Smooth muscle cell (in vitro differentiated cells): ENCODE measurements at regions not wholly inside any gene's neighbourhood (a gene's known extent, or its start where the extent isn't known, plus 50 kb on each side); places are given as distances from the start of the nearest gene placed in this dataset.
"Not testable (repeated sequence)": the region's sequence is repeated elsewhere in the genome, so short reads cannot be mapped to it uniquely, and the experiment has no call there.

Experiments used
- DNase-seq: peaks from one replicate; lab custom pipeline; 2025; ENCODE audit not compliant: unreplicated experiment; lab: John Stamatoyannopoulos, UW
- H2AFZ ChIP-seq: fragments of 200-600 bp; sonication (generic); 2 replicates; pipeline ENCODE4 v1.6.0; 2016; ENCODE audit warnings: antibody characterized with exemption, low read depth, mild to moderate bottlenecking
- H3F3A ChIP-seq: fragments of 200-600 bp; sonication (generic); 2 replicates; pipeline ENCODE4 v1.6.0; 2017; ENCODE audit warnings: antibody characterized with exemption, low read depth
- H3K27ac ChIP-seq: fragments of 200-600 bp; sonication (generic); 2 replicates; pipeline ENCODE4 v1.5.1; 2016; ENCODE audit warnings: low read depth, mild to moderate bottlenecking
- H3K27me3 ChIP-seq: fragments of 200-600 bp; sonication (generic); 2 replicates; pipeline ENCODE4 v1.6.1; 2016; ENCODE audit warnings: low read depth, mild to moderate bottlenecking
- H3K36me3 ChIP-seq: fragments of 200-600 bp; sonication (generic); 2 replicates; pipeline ENCODE4 v1.5.1; 2016; ENCODE audit warnings: low read depth
- H3K4me1 ChIP-seq: fragments of 200-600 bp; sonication (generic); 2 replicates; pipeline ENCODE4 v1.5.1; 2016; ENCODE audit warnings: low read depth
- H3K4me2 ChIP-seq: fragments of 200-600 bp; sonication (generic); 2 replicates; pipeline ENCODE4 v1.6.0; 2016; ENCODE audit warnings: mild to moderate bottlenecking
- H3K4me3 ChIP-seq: fragments of 200-600 bp; sonication (generic); 2 replicates; pipeline ENCODE4 v1.5.1; 2016; ENCODE audit warnings: mild to moderate bottlenecking
- H3K79me2 ChIP-seq: fragments of 200-600 bp; sonication (generic); 2 replicates; pipeline ENCODE4 v1.6.0; 2016; ENCODE audit warnings: low read depth, mild to moderate bottlenecking
- H3K9ac ChIP-seq: fragments of 200-600 bp; sonication (generic); 2 replicates; pipeline ENCODE4 v1.6.0; 2016; ENCODE audit warnings: low read depth
- H3K9me3 ChIP-seq: fragments of 200-600 bp; sonication (generic); replicated peaks from 2 replicates; pipeline ENCODE4 v1.5.1; 2016; ENCODE audit warnings: low read depth
- H4K20me1 ChIP-seq: fragments of 200-600 bp; sonication (generic); 2 replicates; pipeline ENCODE4 v1.6.0; 2016; ENCODE audit warnings: low read depth
- WGBS: methylation state at CpG from one replicate; pipeline ENCODE4 v1.1.7; 2016; ENCODE audit warnings: low lambda C conversion rate; 5-methylcytosine and 5-hydroxymethylcytosine counted together
- TF ChIP-seq, protein P1 (sequence below): fragments of 200-600 bp; sonication (generic); IDR thresholded peaks from 2 replicates; pipeline ENCODE4 v1.5.1; 2017; ENCODE audit warnings: borderline replicate concordance, mild to moderate bottlenecking, antibody characterized with exemption; ENCODE audit not compliant: insufficient read depth, poor library complexity, severe bottlenecking

DNA sequence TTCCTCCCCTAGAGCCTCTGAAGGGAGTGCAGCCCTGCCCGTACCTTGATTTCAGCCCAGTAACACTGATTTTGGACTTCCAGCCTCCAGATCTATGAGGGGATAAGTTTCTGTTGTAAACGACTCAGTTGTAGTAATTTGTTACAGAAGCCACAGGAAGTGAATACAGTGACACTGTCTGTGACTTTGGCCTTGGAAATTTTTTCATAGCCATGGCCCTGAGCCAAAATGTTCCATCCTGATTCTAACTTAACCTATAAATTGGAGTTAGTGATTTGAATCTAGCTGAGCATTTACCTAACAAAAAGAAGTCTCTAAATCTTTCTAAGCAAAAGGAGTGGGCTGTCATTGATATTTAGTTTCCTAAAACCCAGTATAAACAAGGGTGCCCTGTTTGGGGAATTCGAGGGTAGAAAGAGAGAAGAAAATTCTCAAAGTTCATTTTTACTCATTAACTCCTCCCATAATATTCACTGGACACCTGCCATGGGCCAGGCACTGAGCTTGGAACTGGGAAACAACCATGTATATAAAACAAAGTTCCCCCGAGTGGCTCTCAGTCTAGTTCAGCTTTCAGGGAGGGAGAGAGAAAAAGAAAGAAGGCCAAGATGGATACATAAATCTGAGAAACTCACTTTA lies 162.3 kb downstream of the SKIDA1 start:
- Histone ChIP-seq H4K20me1 (no peaks in the 10 kb centered on the region), H3K4me3 (no peak overlapping the region), H3K36me3 (no peaks in the 10 kb centered on the region), H3K4me1 (peaks cover 19% of the 10 kb centered on the region), H3K27me3 (no peaks in the 10 kb centered on the region), H3K79me2 (no peaks in the 10 kb centered on the region), H3K27ac (peak overlapping the region; percentile 87), H3K9me3 (no peaks in the 10 kb centered on the region), H3K4me2 (peak overlapping the region; percentile 32), H3K9ac (no peak overlapping the region), H3F3A (peaks cover 25% of the 10 kb centered on the region), H2AFZ (peak overlapping the region; percentile 15)
- TF ChIP-seq, protein P1, sequence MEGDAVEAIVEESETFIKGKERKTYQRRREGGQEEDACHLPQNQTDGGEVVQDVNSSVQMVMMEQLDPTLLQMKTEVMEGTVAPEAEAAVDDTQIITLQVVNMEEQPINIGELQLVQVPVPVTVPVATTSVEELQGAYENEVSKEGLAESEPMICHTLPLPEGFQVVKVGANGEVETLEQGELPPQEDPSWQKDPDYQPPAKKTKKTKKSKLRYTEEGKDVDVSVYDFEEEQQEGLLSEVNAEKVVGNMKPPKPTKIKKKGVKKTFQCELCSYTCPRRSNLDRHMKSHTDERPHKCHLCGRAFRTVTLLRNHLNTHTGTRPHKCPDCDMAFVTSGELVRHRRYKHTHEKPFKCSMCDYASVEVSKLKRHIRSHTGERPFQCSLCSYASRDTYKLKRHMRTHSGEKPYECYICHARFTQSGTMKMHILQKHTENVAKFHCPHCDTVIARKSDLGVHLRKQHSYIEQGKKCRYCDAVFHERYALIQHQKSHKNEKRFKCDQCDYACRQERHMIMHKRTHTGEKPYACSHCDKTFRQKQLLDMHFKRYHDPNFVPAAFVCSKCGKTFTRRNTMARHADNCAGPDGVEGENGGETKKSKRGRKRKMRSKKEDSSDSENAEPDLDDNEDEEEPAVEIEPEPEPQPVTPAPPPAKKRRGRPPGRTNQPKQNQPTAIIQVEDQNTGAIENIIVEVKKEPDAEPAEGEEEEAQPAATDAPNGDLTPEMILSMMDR = no peak
- no peak for DNase-seq
- WGBS = 55% methylated on average over 4 of the region's 4 CpGs

GRCh38 chr10:21359202-21359601 lies 166.3 kb downstream of the SKIDA1 start:
- Histone ChIP-seq H3K79me2 (no peaks in the 10 kb centered on the region), H3K9me3 (no peaks in the 10 kb centered on the region), H4K20me1 (no peaks in the 10 kb centered on the region), H3K27me3 (no peaks in the 10 kb centered on the region), H2AFZ (peak overlapping the region; percentile 42), H3K9ac (no peak overlapping the region), H3K4me2 (no peak overlapping the region), H3K27ac (no peak overlapping the region), H3F3A (peaks cover 12% of the 10 kb centered on the region), H3K4me3 (no peak overlapping the region), H3K36me3 (no peaks in the 10 kb centered on the region), H3K4me1 (peaks cover 11% of the 10 kb centered on the region)
- TF ChIP-seq, protein P1 = no peak
- DNase-seq = no peak
- WGBS = 73% methylated on average over 2 of the region's 2 CpGs

- no peaks in the 10 kb centered on the region for H3K9me3 ChIP-seq
- WGBS = 24% methylated on average over 2 of the region's 2 CpGs
- H4K20me1 ChIP-seq = no peaks in the 10 kb centered on the region
- no peaks in the 10 kb centered on the region for H3K36me3 ChIP-seq
- H3F3A ChIP-seq = peaks cover 7% of the 10 kb centered on the region
- TF ChIP-seq, protein P1 = no peak
- peak overlapping the region; percentile 5 for H3K4me2 ChIP-seq
- no peak for DNase-seq
- no peaks in the 10 kb centered on the region for H3K27me3 ChIP-seq
- H3K27ac ChIP-seq = peak overlapping the region; percentile 76
- H3K4me3 ChIP-seq = no peak overlapping the region
- H2AFZ ChIP-seq = no peak overlapping the region
- H3K4me1 ChIP-seq = no peaks in the 10 kb centered on the region
- no peaks in the 10 kb centered on the region for H3K79me2 ChIP-seq
- H3K9ac ChIP-seq = peak overlapping the region; percentile 2
Observed at GRCh38 chr10:21355591-21356011, 169.9 kb downstream of the SKIDA1 start.

DNA sequence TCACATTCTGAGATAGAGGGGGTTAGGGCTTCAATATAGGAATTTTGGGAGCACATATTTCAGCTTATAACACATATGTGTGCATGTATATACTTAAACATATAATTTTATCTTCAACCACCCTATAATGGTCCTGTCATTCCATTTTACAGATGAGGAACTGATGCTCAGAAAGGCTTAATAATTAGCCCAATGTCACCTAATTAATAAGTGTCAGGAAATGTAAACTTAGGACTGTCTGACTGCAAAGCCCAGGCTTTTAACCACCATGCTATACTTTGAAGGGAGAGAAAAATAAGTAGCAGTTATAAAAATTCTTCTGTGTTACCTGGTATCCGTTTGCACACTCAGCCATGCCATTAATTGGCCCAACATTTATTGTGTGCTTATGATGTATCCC lies 172.6 kb downstream of the SKIDA1 start:
- no peak overlapping the region for H3K9ac ChIP-seq
- H3K79me2 ChIP-seq = no peaks in the 10 kb centered on the region
- peaks cover 3% of the 10 kb centered on the region for H3K4me1 ChIP-seq
- H3K4me2 ChIP-seq = no peak overlapping the region
- H2AFZ ChIP-seq = no peak overlapping the region
- H4K20me1 ChIP-seq = no peaks in the 10 kb centered on the region
- TF ChIP-seq, protein P1 = no peak
- no peaks in the 10 kb centered on the region for H3K36me3 ChIP-seq
- H3K9me3 ChIP-seq = no peaks in the 10 kb centered on the region
- WGBS = 88% methylated on average over 1 of the region's 1 CpG
- no peak for DNase-seq
- H3K27ac ChIP-seq = peak overlapping the region; percentile 12
- H3K27me3 ChIP-seq = no peaks in the 10 kb centered on the region
- H3F3A ChIP-seq = peaks cover 19% of the 10 kb centered on the region
- no peak overlapping the region for H3K4me3 ChIP-seq

DNA sequence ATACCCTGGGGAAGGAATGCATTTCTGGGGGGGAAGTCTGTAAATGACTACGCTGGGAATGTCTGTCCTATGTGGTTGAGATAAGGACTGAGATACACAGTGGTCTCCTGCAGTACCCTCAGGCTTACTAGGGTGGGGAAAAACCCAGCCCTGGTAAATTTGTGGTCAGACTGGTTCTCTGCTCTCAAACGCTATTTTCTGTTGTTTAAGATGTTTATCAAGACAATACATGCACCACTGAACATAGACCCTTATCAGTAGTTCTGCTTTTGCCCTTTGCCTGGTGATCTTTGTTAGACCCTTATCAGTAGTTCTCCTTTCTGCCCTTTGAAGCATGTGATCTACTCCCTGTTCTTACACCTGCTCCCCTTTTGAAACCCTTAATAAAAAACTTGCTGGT lies 173.9 kb downstream of the SKIDA1 start:
- H4K20me1 ChIP-seq, H2AFZ ChIP-seq, H3K4me3 ChIP-seq, DNase-seq, H3K4me2 ChIP-seq, H3K27me3 ChIP-seq, H3K27ac ChIP-seq, H3K36me3 ChIP-seq, H3K9me3 ChIP-seq, H3K79me2 ChIP-seq, H3K9ac ChIP-seq, H3K4me1 ChIP-seq: not testable (repeated sequence)
- WGBS = 44% methylated on average over 2 of the region's 2 CpGs
- H3F3A ChIP-seq = peaks cover 19% of the 10 kb centered on the region
